K562 (cell line): ENCODE measurements at regions not wholly inside any gene's neighbourhood (a gene's known extent, or its start where the extent isn't known, plus 50 kb on each side); places are given as distances from the start of the nearest gene placed in this dataset.

Experiments
- ATAC-seq: fragments of 200-7000 bp; cut with Tn5 transposase; 3 replicates; pipeline ENCODE4 v1.9.1; 2020; ENCODE audit warnings: moderate library complexity
- BruUV-seq: library from RNA; stranded (reverse); fragments of 400-500 nt; replicated peaks from 2 replicates; lab custom pipeline; 2021; lab: Mats Ljungman, UMichigan
- CTCF ChIA-PET: fragments of 300-600 bp; formaldehyde crosslinking; extraction: SDS; loops from one replicate; lab custom pipeline; 2021; ENCODE audit warnings: low intra/inter-chr PET ratio; lab: Yijun Ruan, JAX
- POLR2A ChIA-PET: fragments of 300-600, 350-650 bp; sonication (Branson Sonifier 250); formaldehyde crosslinking; extraction: SDS; loops from one replicate; lab custom pipeline; 2021; ENCODE audit warnings: antibody characterized with exemption, inconsistent platforms; lab: Yijun Ruan, JAX
- DNase-seq, 4 experiments: peaks; one replicate each; pipeline versions ENCODE4 v3.0.0 to v3.0.0-alpha.2; 2011 to 2018; ENCODE audit warnings: low spot score in 3 of 4, mixed read lengths in 3 of 4; ENCODE audit errors: extremely low read depth in 1 of 4
- FAIRE-seq: peaks from 2 replicates; lab custom pipeline; 2011; peaks lifted over from hg19 to GRCh38; lab: Jason Lieb, UNC
- H2AFZ ChIP-seq: 2 replicates; pipeline ENCODE4 v1.6.0; 2011; ENCODE audit warnings: low read depth, low read length, control low read depth, inconsistent platforms
- H3K27ac ChIP-seq: fragments of 200-600 bp; 3 replicates; pipeline ENCODE4 v1.8.0; 2011; ENCODE audit warnings: low read depth, mild to moderate bottlenecking, control low read depth, inconsistent platforms, low read length, moderate library complexity, mixed read lengths; ENCODE audit errors: extremely low read depth
- H3K27me3 ChIP-seq, 2 experiments: fragments of 300-600 bp in 1 of 2; 2 replicates in 1 of 2; 3 replicates in 1 of 2; pipeline versions ENCODE4 v1.6.0 to v1.8.0; 2011; ENCODE audit warnings: inconsistent platforms in 2 of 2, low read length in 2 of 2, mild to moderate bottlenecking in 1 of 2, mixed read lengths in 1 of 2, moderate library complexity in 1 of 2; ENCODE audit not compliant: control insufficient read depth in 2 of 2, insufficient read depth in 2 of 2
- H3K36me3 ChIP-seq: fragments of 300-600 bp; 3 replicates; pipeline ENCODE4 v1.8.0; 2011; ENCODE audit warnings: mild to moderate bottlenecking, low read length, inconsistent platforms; ENCODE audit not compliant: control insufficient read depth, insufficient read depth
- H3K4me1 ChIP-seq, 2 experiments: fragments of 200-600 bp in 1 of 2; replicated peaks in 1 of 2; 2 replicates in 1 of 2; 3 replicates in 1 of 2; pipeline versions ENCODE4 v1.5.1 to v1.8.0; 2011; ENCODE audit warnings: inconsistent platforms in 2 of 2, low read length in 2 of 2, mild to moderate bottlenecking in 1 of 2, mixed read lengths in 1 of 2, moderate library complexity in 1 of 2; ENCODE audit not compliant: control insufficient read depth in 2 of 2, insufficient read depth in 2 of 2
- H3K4me2 ChIP-seq: 2 replicates; pipeline ENCODE4 v1.6.1; 2011; ENCODE audit warnings: low read length, control low read depth, inconsistent platforms, mixed read lengths; ENCODE audit not compliant: insufficient read depth
- H3K4me3 ChIP-seq: fragments of 200-600 bp; sonication (generic), shearing (Covaris generic); 2 replicates; pipeline ENCODE4 v1.5.1; 2016; ENCODE audit warnings: control low read depth, inconsistent platforms
- H3K79me2 ChIP-seq: fragments of 200-600 bp; 3 replicates; pipeline ENCODE4 v1.8.0; 2011; ENCODE audit warnings: low read length, inconsistent platforms; ENCODE audit not compliant: control insufficient read depth, insufficient read depth
- H3K9ac ChIP-seq, 2 experiments: 2 replicates each; pipeline versions ENCODE4 v1.6.0 to v1.6.1; 2011; ENCODE audit warnings: low read depth in 2 of 2, low read length in 2 of 2, control low read depth in 1 of 2, inconsistent platforms in 1 of 2, mild to moderate bottlenecking in 1 of 2, mixed read lengths in 1 of 2; ENCODE audit not compliant: insufficient read depth in 1 of 2
- H3K9me1 ChIP-seq: one replicate; pipeline ENCODE4 v1.6.0; 2011; ENCODE audit warnings: inconsistent platforms, mild to moderate bottlenecking, low read length, moderate library complexity; ENCODE audit not compliant: control insufficient read depth, insufficient read depth
- H3K9me3 ChIP-seq: replicated peaks from 2 replicates; pipeline ENCODE4 v1.5.1; 2011; ENCODE audit warnings: low read depth, low read length, inconsistent platforms; ENCODE audit not compliant: control insufficient read depth, insufficient read depth
- H4K20me1 ChIP-seq: replicated peaks from 2 replicates; pipeline ENCODE4 v1.6.1; 2011; ENCODE audit warnings: low read length, inconsistent platforms, mixed read lengths; ENCODE audit not compliant: control insufficient read depth, insufficient read depth
- BCLAF1 ChIP-seq, 2 experiments: fragments of 450-650 bp in 1 of 2; IDR thresholded peaks; 2 replicates each; pipeline ENCODE4 v1.6.1; 2011 to 2017; ENCODE audit warnings: low read depth in 2 of 2, antibody characterized with exemption in 1 of 2, borderline replicate concordance in 1 of 2, low read length in 1 of 2, mild to moderate bottlenecking in 1 of 2, mixed read lengths in 1 of 2; ENCODE audit not compliant: control insufficient read depth in 1 of 2
- BHLHE40 ChIP-seq: IDR thresholded peaks from 2 replicates; pipeline ENCODE4 v1.6.1; 2011; ENCODE audit warnings: low read length, improper control_type of control experiment
- GTF2E2 ChIP-seq: fragments of 200-800 bp; sonication (Bioruptor generic); IDR thresholded peaks from 2 replicates; pipeline ENCODE4 v1.6.1; 2016; ENCODE audit warnings: missing genetic modification characterization, missing compliant biosample characterization
- HMG20A ChIP-seq: fragments of 450-650 bp; formaldehyde crosslinking; conservative IDR thresholded peaks from 2 replicates; pipeline ENCODE4 v1.4.0; 2020; ENCODE audit warnings: mild to moderate bottlenecking, mixed read lengths
- PHF8 ChIP-seq: fragments of 200-600 bp; sonication (generic); IDR thresholded peaks from 2 replicates; pipeline ENCODE4 v1.6.1; 2012; ENCODE audit warnings: mixed run types, mild to moderate bottlenecking, inconsistent platforms, low read length, moderate library complexity, borderline replicate concordance
- SRSF1 ChIP-seq: fragments of 200-400 bp; formaldehyde crosslinking; IDR thresholded peaks from 2 replicates; pipeline ENCODE4 v1.6.1; 2017; ENCODE audit warnings: mild to moderate bottlenecking, low read depth, low read length, moderate library complexity
- TCFL5 ChIP-seq: fragments of 250-450 bp; sonication (Bioruptor Pico); conservative IDR thresholded peaks from 2 replicates; pipeline ENCODE4 v1.6.1; 2021; ENCODE audit warnings: mild to moderate bottlenecking, moderate library complexity, matching md5 sums
- ZNF253 ChIP-seq: fragments of 250-450 bp; sonication (Bioruptor Pico); conservative IDR thresholded peaks from 2 replicates; pipeline ENCODE4 v1.6.1; 2021; ENCODE audit warnings: mild to moderate bottlenecking
- ZNF395 ChIP-seq: fragments of 200-800 bp; sonication (Bioruptor generic); IDR thresholded peaks from 2 replicates; pipeline ENCODE4 v1.6.1; 2017; ENCODE audit warnings: missing genetic modification characterization, missing compliant biosample characterization
- ZNF507 ChIP-seq: conservative IDR thresholded peaks from 2 replicates; pipeline ENCODE4 v1.6.1; 2017; ENCODE audit warnings: missing genetic modification characterization, missing compliant biosample characterization
- ZNF586 ChIP-seq: fragments of 450-650 bp; formaldehyde crosslinking; conservative IDR thresholded peaks from 2 replicates; pipeline ENCODE4 v1.4.0; 2020; ENCODE audit warnings: mild to moderate bottlenecking, moderate library complexity
- WGBS: fragments of 100-300 bp; shearing (Covaris generic); methylation state at CpG from one replicate; pipeline ENCODE4 v1.1.6; 2016; ENCODE audit warnings: low coverage, mixed read lengths; ENCODE audit not compliant: insufficient coverage; ENCODE audit errors: missing lambda C conversion rate; 5-methylcytosine and 5-hydroxymethylcytosine counted together
- in situ Hi-C: fragments of 300-500 bp; cut with MboI; formaldehyde crosslinking; loops from 4 replicates; pipeline ENCODE4 v1.15.0; 2018; ENCODE audit warnings: inconsistent platforms, mixed read lengths
- intact Hi-C: fragments of 100-400 bp; cut with micrococcal nuclease; formaldehyde crosslinking; loops from 2 replicates; pipeline ENCODE4 v1.14.2; 2022
- TF ChIP-seq, protein P1 (sequence below), 2 experiments: fragments of 150-350 bp in 1 of 2; IDR thresholded peaks; 2 replicates each; pipeline ENCODE4 v1.6.1; 2012 to 2016; ENCODE audit warnings: low read depth in 2 of 2, low read length in 2 of 2, mild to moderate bottlenecking in 1 of 2, moderate library complexity in 1 of 2

DNA sequence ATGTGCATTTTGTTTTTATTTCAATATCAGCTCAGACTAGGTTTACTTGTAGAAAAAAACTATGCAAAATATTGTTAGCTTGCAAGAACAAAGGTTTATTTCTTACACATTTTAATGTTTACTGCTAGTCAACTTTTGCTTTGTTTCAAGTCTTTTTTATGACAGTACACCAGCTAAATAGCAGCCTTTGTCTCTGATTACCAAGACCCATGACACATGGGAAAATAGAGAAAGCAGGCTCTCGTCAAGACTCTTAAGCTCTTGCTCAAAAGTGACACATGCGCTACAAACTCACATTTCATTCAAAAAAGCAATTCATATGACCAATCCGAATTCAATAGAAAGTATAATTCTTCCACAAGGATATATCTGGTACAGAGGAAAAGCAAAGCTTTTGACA is 642.3 kb upstream of the SLITRK1 start (continued):
- TF ChIP-seq, protein P1, sequence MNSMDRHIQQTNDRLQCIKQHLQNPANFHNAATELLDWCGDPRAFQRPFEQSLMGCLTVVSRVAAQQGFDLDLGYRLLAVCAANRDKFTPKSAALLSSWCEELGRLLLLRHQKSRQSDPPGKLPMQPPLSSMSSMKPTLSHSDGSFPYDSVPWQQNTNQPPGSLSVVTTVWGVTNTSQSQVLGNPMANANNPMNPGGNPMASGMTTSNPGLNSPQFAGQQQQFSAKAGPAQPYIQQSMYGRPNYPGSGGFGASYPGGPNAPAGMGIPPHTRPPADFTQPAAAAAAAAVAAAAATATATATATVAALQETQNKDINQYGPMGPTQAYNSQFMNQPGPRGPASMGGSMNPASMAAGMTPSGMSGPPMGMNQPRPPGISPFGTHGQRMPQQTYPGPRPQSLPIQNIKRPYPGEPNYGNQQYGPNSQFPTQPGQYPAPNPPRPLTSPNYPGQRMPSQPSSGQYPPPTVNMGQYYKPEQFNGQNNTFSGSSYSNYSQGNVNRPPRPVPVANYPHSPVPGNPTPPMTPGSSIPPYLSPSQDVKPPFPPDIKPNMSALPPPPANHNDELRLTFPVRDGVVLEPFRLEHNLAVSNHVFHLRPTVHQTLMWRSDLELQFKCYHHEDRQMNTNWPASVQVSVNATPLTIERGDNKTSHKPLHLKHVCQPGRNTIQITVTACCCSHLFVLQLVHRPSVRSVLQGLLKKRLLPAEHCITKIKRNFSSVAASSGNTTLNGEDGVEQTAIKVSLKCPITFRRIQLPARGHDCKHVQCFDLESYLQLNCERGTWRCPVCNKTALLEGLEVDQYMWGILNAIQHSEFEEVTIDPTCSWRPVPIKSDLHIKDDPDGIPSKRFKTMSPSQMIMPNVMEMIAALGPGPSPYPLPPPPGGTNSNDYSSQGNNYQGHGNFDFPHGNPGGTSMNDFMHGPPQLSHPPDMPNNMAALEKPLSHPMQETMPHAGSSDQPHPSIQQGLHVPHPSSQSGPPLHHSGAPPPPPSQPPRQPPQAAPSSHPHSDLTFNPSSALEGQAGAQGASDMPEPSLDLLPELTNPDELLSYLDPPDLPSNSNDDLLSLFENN (IDR thresholded peaks at IDR 0.05; ENCODE audit: low read depth in 2 of 2, low read length in 2 of 2), result no peak
- TF ChIP-seq ZNF253 (no peak), BHLHE40 (no peak), SRSF1 (no peak), PHF8 (no peak)

- in situ Hi-C loops, result no loop called here
- BruUV-seq, result no TSS peak
- Histone ChIP-seq H3K4me1 (no peaks in the 10 kb centered on the region), H3K27me3 (no peaks in the 10 kb centered on the region), H3K4me2 (no peak overlapping the region), H3K27ac (no peak overlapping the region), H3K79me2 (no peaks in the 10 kb centered on the region), H3K9ac (no peak overlapping the region), H3K9me1 (no peaks in the 10 kb centered on the region), H3K9me3 (no peaks in the 10 kb centered on the region), H2AFZ (no peak overlapping the region), H3K36me3 (no peaks in the 10 kb centered on the region), H4K20me1 (no peaks in the 10 kb centered on the region), H3K4me3 (no peak overlapping the region)
- POLR2A ChIA-PET, result no interaction called here
- ATAC-seq (no peak), FAIRE-seq (no peak), DNase-seq (no peak)
- CTCF ChIA-PET, result no interaction called here
- intact Hi-C loops, result no loop called here
- WGBS, result 0% methylated on average over 1 of the region's 1 CpG
- TF ChIP-seq ZNF507 (tag) (no peak), ZNF395 (CRISPR knock-in tag) (no peak), TCFL5 (CRISPR knock-in tag) (no peak), HMG20A (CRISPR knock-in tag) (no peak), GTF2E2 (no peak), BCLAF1 (IDR thresholded peaks at IDR 0.05; ENCODE audit: borderline replicate concordance in 1 of 2, control insufficient read depth in 1 of 2, low read depth in 2 of 2, low read length in 1 of 2) (no peak), ZNF586 (CRISPR knock-in tag) (no peak)
Measured at GRCh38 chr13:84500016-84500415, 617.7 kb upstream of the SLITRK1 start.
